OCI-LY7 (cell line): ENCODE measurements at regions not wholly inside any gene's neighbourhood (a gene's known extent, or its start where the extent isn't known, plus 50 kb on each side); places are given as distances from the start of the nearest gene placed in this dataset.

Experiments
- CTCF ChIP-seq: fragments of 200-600 bp; sonication (generic); conservative IDR thresholded peaks from 2 replicates; pipeline ENCODE4 v1.5.1; 2014; ENCODE audit warnings: mild to moderate bottlenecking, antibody characterized with exemption, low read length, moderate library complexity, mixed read lengths
- EZH2phosphoT487 ChIP-seq: fragments of 200-600 bp; sonication (generic); IDR thresholded peaks from 2 replicates; pipeline ENCODE4 v1.6.1; 2018; ENCODE audit warnings: low read depth, borderline replicate concordance, mild to moderate bottlenecking, mixed run types, antibody characterized with exemption, low read length, moderate library complexity, mixed read lengths

- TF ChIP-seq CTCF, result no peak
- no peak for TF ChIP-seq EZH2phosphoT487
Measured at GRCh38 chr20:6426287-6426891, 303.6 kb upstream of the FERMT1 start.
